Urinary bladder (tissue), 1 donor: ENCODE measurements at regions not wholly inside any gene's neighbourhood (a gene's known extent, or its start where the extent isn't known, plus 50 kb on each side); places are given as distances from the start of the nearest gene placed in this dataset. TPM values are rescaled to one million over a fixed set of nuclear protein-coding genes. Genes with fewer than 3 reads are reported as not detected.

Source experiments
- small RNA-seq: library from RNA; depleted of rRNA; stranded (forward); fragments of <200 nt; gene quantifications from one replicate; pipeline ENCODE3, GENCODE V24; 2014

Small RNA genes in the stretch of these regions (small RNA-seq; reads per million reads assigned to genes)
- not detected for gene CYP2C61P
